Body of pancreas (tissue), 4 donors: ENCODE measurements at regions not wholly inside any gene's neighbourhood (a gene's known extent, or its start where the extent isn't known, plus 50 kb on each side); places are given as distances from the start of the nearest gene placed in this dataset.
"Not testable (repeated sequence)": the region's sequence is repeated elsewhere in the genome, so short reads cannot be mapped to it uniquely, and the experiment has no call there.

ENCODE experiments used
- ATAC-seq: fragments of 150-250 bp; one replicate; pipeline ENCODE4 v1.9.1; 2016
- DNase-seq, 4 donors: peaks; one replicate each; pipeline ENCODE4 v3.0.0-alpha.2; 2019
- H3K27ac ChIP-seq, 4 donors: fragments of 200-600 bp; sonication (generic); 1 replicate in 3 of 4; 2 replicates in 1 of 4; pipeline versions ENCODE4 v1.5.1 to v1.6.1; 2016 to 2019; ENCODE audit warnings: mild to moderate bottlenecking in 1 of 4, mixed read lengths in 1 of 4, moderate library complexity in 1 of 4
- H3K27me3 ChIP-seq, 2 donors: fragments of 200-600 bp; sonication (generic); one replicate each; pipeline ENCODE4 v1.6.0; 2016; ENCODE audit warnings: mild to moderate bottlenecking in 1 of 2
- H3K36me3 ChIP-seq, 2 donors: fragments of 200-600 bp; sonication (generic); replicated peaks in 1 of 2; 2 replicates each; pipeline ENCODE4 v1.5.1; 2016; ENCODE audit warnings: low read depth in 2 of 2; ENCODE audit not compliant: insufficient read depth in 1 of 2
- H3K4me1 ChIP-seq: fragments of 200-600 bp; sonication (generic); one replicate; pipeline ENCODE4 v1.6.0; 2016
- H3K4me3 ChIP-seq, 2 donors: fragments of 200-600 bp; sonication (generic); 1 replicate in 1 of 2; 2 replicates in 1 of 2; pipeline ENCODE4 v1.5.1; 2016 to 2019
- H3K9me3 ChIP-seq, 3 donors: fragments of 200-600 bp; sonication (generic); 1 replicate in 2 of 3; 2 replicates in 1 of 3; pipeline ENCODE4 v1.5.1; 2016
- POLR2A ChIP-seq, 3 donors: fragments of 450-650 bp; IDR thresholded peaks; one replicate each; pipeline ENCODE4 v1.6.1; 2016; ENCODE audit warnings: antibody characterized with exemption in 3 of 3, mild to moderate bottlenecking in 2 of 3
- WGBS, 2 donors: methylation state at CpG; one replicate each; pipeline ENCODE4 v1.1.5; 2017; 5-methylcytosine and 5-hydroxymethylcytosine counted together
- intact Hi-C: fragments of 100-400 bp; cut with DNase I; formaldehyde crosslinking; loops from one replicate; pipeline ENCODE4 v1.15.1; 2023
- TF ChIP-seq, protein P1 (sequence below), 7 experiments: fragments of 450-650 bp in 4 of 7; fragments of 200-600 bp in 3 of 7; sonication (generic) in 3 of 7; IDR thresholded peaks; one replicate each; pipeline ENCODE4 v1.5.1; 2016 to 2019; ENCODE audit warnings: antibody characterized with exemption in 7 of 7

DNA sequence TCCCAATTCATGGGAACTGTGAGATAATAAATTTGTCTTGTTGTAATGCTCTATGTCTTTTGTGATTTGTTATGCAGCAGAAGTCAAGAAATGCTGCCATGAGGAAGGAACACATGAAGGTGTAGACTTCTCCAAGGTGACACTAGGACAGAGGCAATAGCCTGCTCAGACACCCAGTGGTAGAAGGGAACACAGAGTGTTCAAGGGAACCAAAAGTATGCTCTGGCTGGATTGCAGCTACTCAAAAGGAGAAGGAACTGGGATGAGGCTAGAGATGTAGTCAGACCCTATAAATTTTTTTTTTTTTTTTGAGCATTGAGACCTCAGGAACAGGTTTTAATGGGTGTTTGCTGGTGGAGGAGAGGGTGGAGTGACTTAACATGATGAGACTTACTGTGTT is 232.5 kb downstream of the PARP8 start:
- intact Hi-C loops = no loop called here
- Histone ChIP-seq H3K9me3 (no peaks in the 10 kb centered on the region), H3K4me3 (no peak overlapping the region), H3K4me1 (no peaks in the 10 kb centered on the region), H3K36me3 (no peaks in the 10 kb centered on the region), H3K27me3 (no peaks in the 10 kb centered on the region), H3K27ac (no peak overlapping the region)
- TF ChIP-seq, protein P1, sequence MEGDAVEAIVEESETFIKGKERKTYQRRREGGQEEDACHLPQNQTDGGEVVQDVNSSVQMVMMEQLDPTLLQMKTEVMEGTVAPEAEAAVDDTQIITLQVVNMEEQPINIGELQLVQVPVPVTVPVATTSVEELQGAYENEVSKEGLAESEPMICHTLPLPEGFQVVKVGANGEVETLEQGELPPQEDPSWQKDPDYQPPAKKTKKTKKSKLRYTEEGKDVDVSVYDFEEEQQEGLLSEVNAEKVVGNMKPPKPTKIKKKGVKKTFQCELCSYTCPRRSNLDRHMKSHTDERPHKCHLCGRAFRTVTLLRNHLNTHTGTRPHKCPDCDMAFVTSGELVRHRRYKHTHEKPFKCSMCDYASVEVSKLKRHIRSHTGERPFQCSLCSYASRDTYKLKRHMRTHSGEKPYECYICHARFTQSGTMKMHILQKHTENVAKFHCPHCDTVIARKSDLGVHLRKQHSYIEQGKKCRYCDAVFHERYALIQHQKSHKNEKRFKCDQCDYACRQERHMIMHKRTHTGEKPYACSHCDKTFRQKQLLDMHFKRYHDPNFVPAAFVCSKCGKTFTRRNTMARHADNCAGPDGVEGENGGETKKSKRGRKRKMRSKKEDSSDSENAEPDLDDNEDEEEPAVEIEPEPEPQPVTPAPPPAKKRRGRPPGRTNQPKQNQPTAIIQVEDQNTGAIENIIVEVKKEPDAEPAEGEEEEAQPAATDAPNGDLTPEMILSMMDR (IDR thresholded peaks at IDR 0.05) = no peak
- TF ChIP-seq POLR2A (IDR thresholded peaks at IDR 0.05) = no peak
- DNase-seq = no peak
- ATAC-seq = no peak

DNA sequence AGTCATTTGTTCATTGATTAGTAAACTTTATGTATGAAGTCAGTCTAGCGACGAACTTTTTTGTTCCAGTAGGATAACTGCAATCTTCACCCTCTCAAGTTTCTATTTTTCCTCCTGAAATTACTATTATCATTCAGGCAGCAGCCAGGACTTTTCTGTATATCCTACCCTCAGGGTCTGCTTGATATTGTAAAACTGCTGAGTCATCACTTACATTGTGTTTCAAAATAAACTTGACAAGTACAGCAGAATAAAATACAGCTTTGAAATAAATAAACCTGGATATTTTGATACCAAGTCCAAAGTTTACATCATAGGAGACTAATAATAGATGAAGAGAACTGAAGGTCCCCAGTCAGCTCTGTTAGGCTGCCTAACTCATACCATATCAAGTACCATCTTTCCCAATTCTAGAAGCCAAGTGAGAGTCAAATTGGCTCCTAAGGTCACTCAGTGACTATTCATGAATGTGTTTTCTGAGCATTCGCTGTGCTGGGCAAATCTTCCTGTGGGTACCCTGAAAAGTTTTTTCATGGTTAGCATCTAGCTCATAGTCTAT is 234.6 kb downstream of the PARP8 start:
- H3K36me3 ChIP-seq = no peaks in the 10 kb centered on the region
- no peaks in the 10 kb centered on the region for H3K4me1 ChIP-seq
- intact Hi-C loops = no loop called here
- H3K27ac ChIP-seq = no peak overlapping the region
- WGBS, 2 donors = 56 to 64% methylated on average over 3 of the region's 3 CpGs
- DNase-seq = no peak
- no peaks in the 10 kb centered on the region for H3K9me3 ChIP-seq
- no peak overlapping the region for H3K4me3 ChIP-seq
- no peak for ATAC-seq
- no peaks in the 10 kb centered on the region for H3K27me3 ChIP-seq
- TF ChIP-seq, protein P1 (IDR thresholded peaks at IDR 0.05) = no peak
- no peak for TF ChIP-seq POLR2A (IDR thresholded peaks at IDR 0.05)

- H3K9me3 ChIP-seq = no peaks in the 10 kb centered on the region
- 80 to 81% methylated on average over 2 of the region's 2 CpGs for WGBS, 2 donors
- no peaks in the 10 kb centered on the region for H3K4me1 ChIP-seq
- no peaks in the 10 kb centered on the region for H3K27me3 ChIP-seq
- H3K4me3 ChIP-seq = no peak overlapping the region
- TF ChIP-seq POLR2A (IDR thresholded peaks at IDR 0.05) = no peak
- TF ChIP-seq, protein P1 (IDR thresholded peaks at IDR 0.05) = no peak
- DNase-seq = no peak
- no peak for ATAC-seq
- intact Hi-C loops = no loop called here
- H3K27ac ChIP-seq = no peak overlapping the region
- H3K36me3 ChIP-seq = no peaks in the 10 kb centered on the region
Measured at GRCh38 chr5:50903651-50904050, 237.2 kb downstream of the PARP8 start.

DNA sequence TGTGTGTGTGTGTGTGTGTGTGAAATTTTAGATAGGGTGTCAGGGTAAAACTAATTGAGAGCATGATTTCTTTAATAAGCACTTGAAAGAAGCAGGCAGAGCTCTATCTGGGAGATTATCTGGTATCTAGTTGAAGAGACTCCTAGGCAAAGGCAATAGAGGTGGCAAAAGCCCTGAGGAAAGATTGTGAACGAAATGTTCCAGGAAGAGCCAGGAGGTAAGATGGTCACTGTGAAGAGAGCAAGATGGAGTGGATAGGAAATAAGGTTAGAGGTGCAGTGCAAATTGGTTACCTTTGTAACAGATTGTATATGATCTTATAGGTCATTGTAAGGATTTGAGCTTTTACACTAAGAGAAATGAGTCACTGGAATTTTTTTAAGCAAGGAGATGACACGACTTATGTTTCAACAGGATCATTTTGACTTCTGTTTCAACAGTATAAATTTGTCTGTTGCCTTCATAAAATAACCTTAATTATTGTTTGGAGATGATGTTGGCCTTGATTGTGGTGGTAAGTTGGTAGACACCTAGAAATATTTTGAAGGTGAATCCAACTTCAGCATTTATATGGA is 239.6 kb downstream of the PARP8 start:
- no peaks in the 10 kb centered on the region for H3K36me3 ChIP-seq
- 63 to 72% methylated on average over 2 of the region's 2 CpGs for WGBS, 2 donors
- H3K27ac ChIP-seq = no peak overlapping the region
- intact Hi-C loops = no loop called here
- ATAC-seq (no peak), DNase-seq (no peak)
- no peaks in the 10 kb centered on the region for H3K4me1 ChIP-seq
- no peaks in the 10 kb centered on the region for H3K9me3 ChIP-seq
- no peak for TF ChIP-seq POLR2A (IDR thresholded peaks at IDR 0.05)
- TF ChIP-seq, protein P1 (IDR thresholded peaks at IDR 0.05) = no peak
- no peak overlapping the region for H3K4me3 ChIP-seq
- no peaks in the 10 kb centered on the region for H3K27me3 ChIP-seq

GRCh38 chr5:50920160-50920559 is 253.7 kb downstream of the PARP8 start:
- H3K27ac ChIP-seq, H3K4me1 ChIP-seq, H3K4me3 ChIP-seq, DNase-seq, H3K36me3 ChIP-seq, ATAC-seq, H3K27me3 ChIP-seq, intact Hi-C loops, H3K9me3 ChIP-seq: not testable (repeated sequence)
- WGBS, 2 donors = 79 to 84% methylated on average over 13 of the region's 13 CpGs
